GM18502 (cell line): ENCODE measurements at regions not wholly inside any gene's neighbourhood (a gene's known extent, or its start where the extent isn't known, plus 50 kb on each side); places are given as distances from the start of the nearest gene placed in this dataset.

Experiments
- ATAC-seq: cut with Tn5 transposase; IDR thresholded peaks from one replicate; pipeline ENCODE4 v1.9.1; 2021; ENCODE audit warnings: mild to moderate bottlenecking; ENCODE audit not compliant: unreplicated experiment, poor library complexity

- ATAC-seq = no peak
These were observed 472.2 kb downstream of the SOX6 start for GRCh38 chr11:15884141-15884540.

GRCh38 chr11:15884777-15885540 is 471.4 kb downstream of the SOX6 start:
- ATAC-seq = no peak

- ATAC-seq = no peak
These were observed 470.5 kb downstream of the SOX6 start for GRCh38 chr11:15885854-15886253.

- no peak for ATAC-seq
These were observed 470.0 kb downstream of the SOX6 start for GRCh38 chr11:15886299-15886698.

GRCh38 chr11:15886866-15887265 is 469.5 kb downstream of the SOX6 start:
- ATAC-seq = no peak

- ATAC-seq = no peak
These were observed 467.6 kb downstream of the SOX6 start for GRCh38 chr11:15888556-15889345.

GRCh38 chr11:15889363-15890030 is 466.8 kb downstream of the SOX6 start:
- ATAC-seq = no peak

- ATAC-seq = no peak
These were observed 466.2 kb downstream of the SOX6 start for GRCh38 chr11:15890031-15890713.

GRCh38 chr11:15893080-15893492 is 463.3 kb downstream of the SOX6 start:
- ATAC-seq = no peak

- ATAC-seq = no peak
These were observed 460.3 kb downstream of the SOX6 start for GRCh38 chr11:15896026-15896425.

- no peak for ATAC-seq
These were observed 459.8 kb downstream of the SOX6 start for GRCh38 chr11:15896530-15896929.

GRCh38 chr11:15897211-15897960 is 459.0 kb downstream of the SOX6 start:
- ATAC-seq = no peak

GRCh38 chr11:15901054-15901453 is 455.3 kb downstream of the SOX6 start:
- no peak for ATAC-seq

- no peak for ATAC-seq
These were observed 454.6 kb downstream of the SOX6 start for GRCh38 chr11:15901790-15902189.

GRCh38 chr11:15903246-15903645 is 453.1 kb downstream of the SOX6 start:
- no peak for ATAC-seq

GRCh38 chr11:15905366-15906104 is 450.8 kb downstream of the SOX6 start:
- no peak for ATAC-seq

- no peak for ATAC-seq
These were observed 449.8 kb downstream of the SOX6 start for GRCh38 chr11:15906481-15907035.

GRCh38 chr11:15907806-15908205 is 448.5 kb downstream of the SOX6 start:
- no peak for ATAC-seq
